ENCODE measurements at regions not wholly inside any gene's neighbourhood (a gene's known extent, or its start where the extent isn't known, plus 50 kb on each side); places are given as distances from the start of the nearest gene placed in this dataset.

GRCh38 chr7:68730964-68731363, 867.3 kb upstream of the AUTS2 start:
- intact Hi-C loops (cut with DNase I) = no loop called here

GRCh38 chr7:68733219-68734153, 864.8 kb upstream of the AUTS2 start:
- Histone ChIP-seq H3K4me1 (no peaks in the 10 kb centered on the region), H3K36me3 (no peaks in the 10 kb centered on the region), H3K9me3 (no peaks in the 10 kb centered on the region), H3K27ac (no peak overlapping the region), H3K4me3 (no peak overlapping the region), H3K27me3 (no peaks in the 10 kb centered on the region)
- no peak for DNase-seq (ENCODE audit: low spot score in 2 of 2)
- intact Hi-C loops (cut with DNase I) = no loop called here
- no peak for TF ChIP-seq CTCF (IDR thresholded peaks at IDR 0.05)

More at GRCh38 chr7:68730964-68731363, 867.3 kb upstream of the AUTS2 start:
- no peak overlapping the region for H3K4me3 ChIP-seq
- TF ChIP-seq CTCF (IDR thresholded peaks at IDR 0.05) = no peak
- H3K9me3 ChIP-seq = no peaks in the 10 kb centered on the region
- H3K27me3 ChIP-seq = no peaks in the 10 kb centered on the region
- DNase-seq (ENCODE audit: low spot score in 2 of 2) = no peak
- H3K27ac ChIP-seq = no peak overlapping the region
- H3K4me1 ChIP-seq = no peaks in the 10 kb centered on the region
- no peaks in the 10 kb centered on the region for H3K36me3 ChIP-seq

GRCh38 chr7:68734431-68734830, 863.8 kb upstream of the AUTS2 start:
- H3K9me3 ChIP-seq = no peaks in the 10 kb centered on the region
- DNase-seq (ENCODE audit: low spot score in 2 of 2) = no peak
- intact Hi-C loops (cut with DNase I) = no loop called here
- H3K27ac ChIP-seq = no peak overlapping the region
- H3K4me3 ChIP-seq = no peak overlapping the region
- no peaks in the 10 kb centered on the region for H3K36me3 ChIP-seq
- no peaks in the 10 kb centered on the region for H3K4me1 ChIP-seq
- TF ChIP-seq CTCF (IDR thresholded peaks at IDR 0.05) = no peak
- H3K27me3 ChIP-seq = no peaks in the 10 kb centered on the region

GRCh38 chr7:68739306-68739705, 859.0 kb upstream of the AUTS2 start:
- TF ChIP-seq CTCF (IDR thresholded peaks at IDR 0.05) = no peak
- H3K27ac ChIP-seq = no peak overlapping the region
- no peaks in the 10 kb centered on the region for H3K36me3 ChIP-seq
- intact Hi-C loops (cut with DNase I) = no loop called here
- H3K9me3 ChIP-seq = no peaks in the 10 kb centered on the region
- no peak overlapping the region for H3K4me3 ChIP-seq
- H3K27me3 ChIP-seq = no peaks in the 10 kb centered on the region
- no peak for DNase-seq (ENCODE audit: low spot score in 2 of 2)
- H3K4me1 ChIP-seq = no peaks in the 10 kb centered on the region

- TF ChIP-seq CTCF (IDR thresholded peaks at IDR 0.05) = no peak
- Histone ChIP-seq H3K9me3 (no peaks in the 10 kb centered on the region), H3K27ac (no peak overlapping the region), H3K36me3 (no peaks in the 10 kb centered on the region), H3K4me1 (no peaks in the 10 kb centered on the region), H3K27me3 (no peaks in the 10 kb centered on the region), H3K4me3 (no peak overlapping the region)
- no peak for DNase-seq (ENCODE audit: low spot score in 2 of 2)
- intact Hi-C loops (cut with DNase I) = no loop called here
Measured at GRCh38 chr7:68744036-68744435, 854.2 kb upstream of the AUTS2 start.
